HEK293 (cell line): ENCODE measurements at regions not wholly inside any gene's neighbourhood (a gene's known extent, or its start where the extent isn't known, plus 50 kb on each side); places are given as distances from the start of the nearest gene placed in this dataset.

ENCODE experiments used
- CTCF ChIP-seq: fragments of 450-650 bp; formaldehyde crosslinking; IDR thresholded peaks from 2 replicates; pipeline ENCODE4 v1.5.1; 2016; ENCODE audit warnings: missing biosample characterization, missing genetic modification characterization
- YY1 ChIP-seq: fragments of 450-650 bp; formaldehyde crosslinking; IDR thresholded peaks from 2 replicates; pipeline ENCODE4 v1.5.1; 2018; ENCODE audit warnings: missing biosample characterization, missing genetic modification characterization
- ZBTB8A ChIP-seq: fragments of 450-650 bp; formaldehyde crosslinking; IDR thresholded peaks from 2 replicates; pipeline ENCODE4 v1.5.1; 2016; ENCODE audit warnings: missing biosample characterization, missing genetic modification characterization
- ZNF16 ChIP-seq: fragments of 450-650 bp; formaldehyde crosslinking; IDR thresholded peaks from 2 replicates; pipeline ENCODE4 v1.5.1; 2016; ENCODE audit warnings: low read depth, missing biosample characterization, missing genetic modification characterization
- ZNF214 ChIP-seq: fragments of 450-650 bp; formaldehyde crosslinking; IDR thresholded peaks from 2 replicates; pipeline ENCODE4 v1.5.1; 2017; ENCODE audit warnings: missing biosample characterization, mild to moderate bottlenecking, missing genetic modification characterization, borderline replicate concordance
- ZNF777 ChIP-seq: fragments of 450-650 bp; formaldehyde crosslinking; IDR thresholded peaks from 2 replicates; pipeline ENCODE4 v1.5.1; 2017; ENCODE audit warnings: missing biosample characterization, missing genetic modification characterization, borderline replicate concordance

- TF ChIP-seq YY1 (tag by site-specific recombination) (no peak), CTCF (tag by site-specific recombination) (no peak), ZNF16 (tag by site-specific recombination) (no peak), ZNF777 (no peak), ZBTB8A (tag by site-specific recombination) (no peak), ZNF214 (no peak)
Measured at GRCh38 chr4:67087897-67088296, 457.4 kb downstream of the CENPC start.
